ENCODE measurements at regions not wholly inside any gene's neighbourhood (a gene's known extent, or its start where the extent isn't known, plus 50 kb on each side); places are given as distances from the start of the nearest gene placed in this dataset.

- TF ChIP-seq, protein P1, sequence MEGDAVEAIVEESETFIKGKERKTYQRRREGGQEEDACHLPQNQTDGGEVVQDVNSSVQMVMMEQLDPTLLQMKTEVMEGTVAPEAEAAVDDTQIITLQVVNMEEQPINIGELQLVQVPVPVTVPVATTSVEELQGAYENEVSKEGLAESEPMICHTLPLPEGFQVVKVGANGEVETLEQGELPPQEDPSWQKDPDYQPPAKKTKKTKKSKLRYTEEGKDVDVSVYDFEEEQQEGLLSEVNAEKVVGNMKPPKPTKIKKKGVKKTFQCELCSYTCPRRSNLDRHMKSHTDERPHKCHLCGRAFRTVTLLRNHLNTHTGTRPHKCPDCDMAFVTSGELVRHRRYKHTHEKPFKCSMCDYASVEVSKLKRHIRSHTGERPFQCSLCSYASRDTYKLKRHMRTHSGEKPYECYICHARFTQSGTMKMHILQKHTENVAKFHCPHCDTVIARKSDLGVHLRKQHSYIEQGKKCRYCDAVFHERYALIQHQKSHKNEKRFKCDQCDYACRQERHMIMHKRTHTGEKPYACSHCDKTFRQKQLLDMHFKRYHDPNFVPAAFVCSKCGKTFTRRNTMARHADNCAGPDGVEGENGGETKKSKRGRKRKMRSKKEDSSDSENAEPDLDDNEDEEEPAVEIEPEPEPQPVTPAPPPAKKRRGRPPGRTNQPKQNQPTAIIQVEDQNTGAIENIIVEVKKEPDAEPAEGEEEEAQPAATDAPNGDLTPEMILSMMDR (IDR thresholded peaks at IDR 0.05), result no peak
- no peak for TF ChIP-seq POLR2AphosphoS5 (IDR thresholded peaks at IDR 0.05)
- TF ChIP-seq POLR2A (IDR thresholded peaks at IDR 0.05), result no peak
- TF ChIP-seq EP300 (IDR thresholded peaks at IDR 0.05), result no peak
Measured at GRCh38 chr11:23494981-23495380, 634.7 kb upstream of the CCDC179 start.

Data from suprapubic skin (tissue), 4 donors.